ENCODE measurements at regions not wholly inside any gene's neighbourhood (a gene's known extent, or its start where the extent isn't known, plus 50 kb on each side); places are given as distances from the start of the nearest gene placed in this dataset.

GRCh38 chr10:62961951-62962523 is 145.9 kb upstream of the EGR2 start:
- Histone ChIP-seq H3K27me3 (ENCODE audit: insufficient read depth, low read length) (no peaks in the 10 kb centered on the region), H3K4me3 (ENCODE audit: low read length in 2 of 2) (no peak overlapping the region), H3K27ac (ENCODE audit: low read depth, low read length) (no peak overlapping the region), H3K9me3 (ENCODE audit: control insufficient read depth in 1 of 2, low read length in 2 of 2) (no peaks in the 10 kb centered on the region), H3K36me3 (ENCODE audit: insufficient read depth, low read length) (no peaks in the 10 kb centered on the region), H3K4me1 (ENCODE audit: insufficient read depth, low read length) (no peaks in the 10 kb centered on the region)
- intact Hi-C loops (cut with micrococcal nuclease) = no loop called here
- H3K27me3 Mint-ChIP-seq = peaks cover 10 to 12% of the 10 kb centered on the region in 2 donors
- no peaks in the 10 kb centered on the region for H3K9me3 Mint-ChIP-seq
- H3K4me3 Mint-ChIP-seq = no peak overlapping the region
- no peak for DNase-seq
- H3K36me3 Mint-ChIP-seq = no peaks in the 10 kb centered on the region
- CTCF ChIA-PET (ENCODE audit: partially characterized antibody) = no interaction called here
- H3K4me1 Mint-ChIP-seq = no peaks in the 10 kb centered on the region
- POLR2A ChIA-PET (ENCODE audit: partially characterized antibody) = no interaction called here
- H3K27ac Mint-ChIP-seq = no peak overlapping the region

- H3K27ac ChIP-seq (ENCODE audit: low read depth, low read length) = no peak overlapping the region
- no peaks in the 10 kb centered on the region for H3K4me1 ChIP-seq (ENCODE audit: insufficient read depth, low read length)
- H3K27ac Mint-ChIP-seq = no peak overlapping the region
- H3K27me3 ChIP-seq (ENCODE audit: insufficient read depth, low read length) = no peaks in the 10 kb centered on the region
- intact Hi-C loops (cut with micrococcal nuclease) = no loop called here
- no peak overlapping the region for H3K4me3 ChIP-seq (ENCODE audit: low read length in 2 of 2)
- peaks cover 10 to 14% of the 10 kb centered on the region in 2 donors for H3K27me3 Mint-ChIP-seq
- CTCF ChIA-PET (ENCODE audit: partially characterized antibody) = no interaction called here
- H3K36me3 ChIP-seq (ENCODE audit: insufficient read depth, low read length) = no peaks in the 10 kb centered on the region
- no peak overlapping the region for H3K4me3 Mint-ChIP-seq
- DNase-seq = no peak
- H3K4me1 Mint-ChIP-seq = no peaks in the 10 kb centered on the region
- no peaks in the 10 kb centered on the region for H3K9me3 ChIP-seq (ENCODE audit: control insufficient read depth in 1 of 2, low read length in 2 of 2)
- no peaks in the 10 kb centered on the region for H3K9me3 Mint-ChIP-seq
- POLR2A ChIA-PET (ENCODE audit: partially characterized antibody) = no interaction called here
- no peaks in the 10 kb centered on the region for H3K36me3 Mint-ChIP-seq
Measured at GRCh38 chr10:62960416-62960815, 144.2 kb upstream of the EGR2 start.

- Mint-ChIP-seq H3K27me3 (peaks cover 13 to 14% of the 10 kb centered on the region in 2 donors), H3K9me3 (no peaks in the 10 kb centered on the region), H3K27ac (no peak overlapping the region), H3K4me3 (no peak overlapping the region), H3K36me3 (no peaks in the 10 kb centered on the region), H3K4me1 (no peaks in the 10 kb centered on the region)
- Histone ChIP-seq H3K4me1 (ENCODE audit: insufficient read depth, low read length) (no peaks in the 10 kb centered on the region), H3K4me3 (ENCODE audit: low read length in 2 of 2) (no peak overlapping the region), H3K27me3 (ENCODE audit: insufficient read depth, low read length) (no peaks in the 10 kb centered on the region), H3K9me3 (ENCODE audit: control insufficient read depth in 1 of 2, low read length in 2 of 2) (no peaks in the 10 kb centered on the region), H3K36me3 (ENCODE audit: insufficient read depth, low read length) (no peaks in the 10 kb centered on the region), H3K27ac (ENCODE audit: low read depth, low read length) (no peak overlapping the region)
- ChIA-PET CTCF (ENCODE audit: partially characterized antibody) (no interaction called here), POLR2A (ENCODE audit: partially characterized antibody) (no interaction called here)
- DNase-seq = no peak
- intact Hi-C loops (cut with micrococcal nuclease) = no loop called here
Measured at GRCh38 chr10:62959553-62959952, 143.4 kb upstream of the EGR2 start.

- intact Hi-C loops (cut with micrococcal nuclease) = no loop called here
- CTCF ChIA-PET (ENCODE audit: partially characterized antibody) = no interaction called here
- no peak overlapping the region for H3K27ac ChIP-seq (ENCODE audit: low read depth, low read length)
- no peaks in the 10 kb centered on the region for H3K9me3 Mint-ChIP-seq
- no peak overlapping the region for H3K4me3 ChIP-seq (ENCODE audit: low read length in 2 of 2)
- DNase-seq = no peak
- no peaks in the 10 kb centered on the region for H3K4me1 ChIP-seq (ENCODE audit: insufficient read depth, low read length)
- peaks cover 11% of the 10 kb centered on the region in 2 donors for H3K27me3 Mint-ChIP-seq
- POLR2A ChIA-PET (ENCODE audit: partially characterized antibody) = no interaction called here
- no peaks in the 10 kb centered on the region for H3K36me3 Mint-ChIP-seq
- H3K36me3 ChIP-seq (ENCODE audit: insufficient read depth, low read length) = no peaks in the 10 kb centered on the region
- H3K4me1 Mint-ChIP-seq = no peaks in the 10 kb centered on the region
- H3K27ac Mint-ChIP-seq = no peak overlapping the region
- H3K27me3 ChIP-seq (ENCODE audit: insufficient read depth, low read length) = no peaks in the 10 kb centered on the region
- no peak overlapping the region for H3K4me3 Mint-ChIP-seq
- no peaks in the 10 kb centered on the region for H3K9me3 ChIP-seq (ENCODE audit: control insufficient read depth in 1 of 2, low read length in 2 of 2)
Measured at GRCh38 chr10:62958980-62959379, 142.8 kb upstream of the EGR2 start.

GRCh38 chr10:62946278-62946677 is 130.1 kb upstream of the EGR2 start:
- H3K4me3 Mint-ChIP-seq = no peak overlapping the region
- H3K27me3 Mint-ChIP-seq = peaks cover 5 to 9% of the 10 kb centered on the region in 2 donors
- H3K27ac Mint-ChIP-seq = no peak overlapping the region
- H3K9me3 Mint-ChIP-seq = peaks cover 0 to 8% (median 0%) of the 10 kb centered on the region in 8 donors
- no peaks in the 10 kb centered on the region for H3K27me3 ChIP-seq (ENCODE audit: insufficient read depth, low read length)
- H3K4me3 ChIP-seq (ENCODE audit: low read length in 2 of 2) = no peak overlapping the region
- ChIA-PET CTCF (ENCODE audit: partially characterized antibody) (no interaction called here), POLR2A (ENCODE audit: partially characterized antibody) (no interaction called here)
- intact Hi-C loops (cut with micrococcal nuclease) = no loop called here
- no peak overlapping the region for H3K27ac ChIP-seq (ENCODE audit: low read depth, low read length)
- H3K4me1 Mint-ChIP-seq = no peaks in the 10 kb centered on the region
- no peak for DNase-seq
- no peaks in the 10 kb centered on the region for H3K4me1 ChIP-seq (ENCODE audit: insufficient read depth, low read length)
- H3K36me3 Mint-ChIP-seq = no peaks in the 10 kb centered on the region
- no peaks in the 10 kb centered on the region for H3K36me3 ChIP-seq (ENCODE audit: insufficient read depth, low read length)
- H3K9me3 ChIP-seq (ENCODE audit: control insufficient read depth in 1 of 2, low read length in 2 of 2) = no peaks in the 10 kb centered on the region

- no peak overlapping the region for H3K4me3 Mint-ChIP-seq
Measured at GRCh38 chr10:62939698-62940097, 123.5 kb upstream of the EGR2 start.

GRCh38 chr10:62938672-62939071 is 122.5 kb upstream of the EGR2 start:
- POLR2A ChIA-PET (ENCODE audit: partially characterized antibody) = no interaction called here
- Histone ChIP-seq H3K36me3 (ENCODE audit: insufficient read depth, low read length) (no peaks in the 10 kb centered on the region), H3K4me1 (ENCODE audit: insufficient read depth, low read length) (no peaks in the 10 kb centered on the region), H3K27ac (ENCODE audit: low read depth, low read length) (no peak overlapping the region), H3K27me3 (ENCODE audit: insufficient read depth, low read length) (no peaks in the 10 kb centered on the region), H3K4me3 (ENCODE audit: low read length in 2 of 2) (no peak overlapping the region), H3K9me3 (ENCODE audit: control insufficient read depth in 1 of 2, low read length in 2 of 2) (no peaks in the 10 kb centered on the region)
- CTCF ChIA-PET (ENCODE audit: partially characterized antibody) = no interaction called here
- peaks cover 0 to 5% of the 10 kb centered on the region in 2 donors for H3K27me3 Mint-ChIP-seq
- peaks cover 0 to 1% (median 0%) of the 10 kb centered on the region in 8 donors for H3K9me3 Mint-ChIP-seq
- H3K27ac Mint-ChIP-seq = no peak overlapping the region
- intact Hi-C loops (cut with micrococcal nuclease) = no loop called here
- DNase-seq = no peak
- peaks cover 0 to 2% (median 0%) of the 10 kb centered on the region in 4 donors for H3K4me1 Mint-ChIP-seq
- no peak overlapping the region for H3K4me3 Mint-ChIP-seq
- no peaks in the 10 kb centered on the region for H3K36me3 Mint-ChIP-seq

More at GRCh38 chr10:62939698-62940097, 123.5 kb upstream of the EGR2 start:
- Histone ChIP-seq H3K27me3 (ENCODE audit: insufficient read depth, low read length) (no peaks in the 10 kb centered on the region), H3K4me3 (ENCODE audit: low read length in 2 of 2) (no peak overlapping the region), H3K27ac (ENCODE audit: low read depth, low read length) (no peak overlapping the region), H3K4me1 (ENCODE audit: insufficient read depth, low read length) (no peaks in the 10 kb centered on the region), H3K36me3 (ENCODE audit: insufficient read depth, low read length) (no peaks in the 10 kb centered on the region), H3K9me3 (ENCODE audit: control insufficient read depth in 1 of 2, low read length in 2 of 2) (no peaks in the 10 kb centered on the region)
- CTCF ChIA-PET (ENCODE audit: partially characterized antibody) = no interaction called here
- POLR2A ChIA-PET (ENCODE audit: partially characterized antibody) = no interaction called here
- peaks cover 2 to 9% of the 10 kb centered on the region in 2 donors for H3K27me3 Mint-ChIP-seq
- peaks cover 0 to 1% (median 0%) of the 10 kb centered on the region in 8 donors for H3K9me3 Mint-ChIP-seq
- H3K36me3 Mint-ChIP-seq = no peaks in the 10 kb centered on the region
- no peak for DNase-seq
- peaks cover 0 to 2% (median 0%) of the 10 kb centered on the region in 4 donors for H3K4me1 Mint-ChIP-seq
- H3K27ac Mint-ChIP-seq = no peak overlapping the region
- intact Hi-C loops (cut with micrococcal nuclease) = no loop called here

- Histone ChIP-seq H3K27ac (ENCODE audit: low read depth, low read length) (no peak overlapping the region), H3K9me3 (ENCODE audit: control insufficient read depth in 1 of 2, low read length in 2 of 2) (no peaks in the 10 kb centered on the region), H3K4me1 (ENCODE audit: insufficient read depth, low read length) (no peaks in the 10 kb centered on the region), H3K36me3 (ENCODE audit: insufficient read depth, low read length) (no peaks in the 10 kb centered on the region), H3K4me3 (ENCODE audit: low read length in 2 of 2) (no peak overlapping the region), H3K27me3 (ENCODE audit: insufficient read depth, low read length) (no peaks in the 10 kb centered on the region)
- H3K4me3 Mint-ChIP-seq = no peak overlapping the region
- H3K4me1 Mint-ChIP-seq = peaks cover 0 to 2% (median 0%) of the 10 kb centered on the region in 4 donors
- H3K36me3 Mint-ChIP-seq = no peaks in the 10 kb centered on the region
- H3K27ac Mint-ChIP-seq = no peak overlapping the region
- H3K9me3 Mint-ChIP-seq = peaks cover 0 to 1% (median 0%) of the 10 kb centered on the region in 8 donors
- POLR2A ChIA-PET (ENCODE audit: partially characterized antibody) = no interaction called here
- peaks cover 4 to 9% of the 10 kb centered on the region in 2 donors for H3K27me3 Mint-ChIP-seq
- CTCF ChIA-PET (ENCODE audit: partially characterized antibody) = no interaction called here
- intact Hi-C loops (cut with micrococcal nuclease) = no loop called here
- no peak for DNase-seq
Measured at GRCh38 chr10:62937674-62938073, 121.5 kb upstream of the EGR2 start.
